ENCODE measurements at regions not wholly inside any gene's neighbourhood (a gene's known extent, or its start where the extent isn't known, plus 50 kb on each side); places are given as distances from the start of the nearest gene placed in this dataset.

GRCh38 chr2:221895366-221896121 is 323.4 kb upstream of the EPHA4 start:
- no peak overlapping the region for H4K8ac ChIP-seq (ENCODE audit: extremely low read depth, insufficient read depth, low read length)
- 0 out of 2 replicates have a peak overlapping the region, but pooled peaks have one; percentile 26 for H3K27ac ChIP-seq (ENCODE audit: low read depth, low read length)
- H4K20me1 ChIP-seq (replicated peaks in 1 of 2; ENCODE audit: control insufficient read depth in 1 of 2, insufficient read depth in 2 of 2, low read length in 2 of 2) = no peaks in the 10 kb centered on the region
- H3K27me3 ChIP-seq (replicated peaks in 1 of 4; ENCODE audit: control insufficient read depth in 3 of 4, extremely low read depth in 1 of 4, insufficient read depth in 3 of 4, low read length in 3 of 4) = no peaks in the 10 kb centered on the region
- peaks cover 0 to 5% (median 2%) of the 10 kb centered on the region in 4 experiments; a peak in 1 of 7 replicates for H3K4me1 ChIP-seq (replicated peaks in 1 of 4; ENCODE audit: control insufficient read depth in 3 of 4, insufficient read depth in 4 of 4, low read length in 3 of 4)
- H2BK15ac ChIP-seq (ENCODE audit: low read length) = no peak overlapping the region
- no peak overlapping the region for H3K4me3 ChIP-seq (ENCODE audit: extremely low read depth in 1 of 4, insufficient read depth in 2 of 4, low read depth in 3 of 4, low read length in 4 of 4)
- H2BK20ac ChIP-seq (ENCODE audit: low read length) = no peak overlapping the region
- H2AK5ac ChIP-seq (ENCODE audit: low read depth, low read length) = no peak overlapping the region
- H3K23me2 ChIP-seq (ENCODE audit: low read depth, low read length) = no peaks in the 10 kb centered on the region
- FAIRE-seq = no peak
- H3K18ac ChIP-seq (ENCODE audit: extremely low read depth, low read length) = no peak overlapping the region
- peaks cover 0 to 3% (median 0%) of the 10 kb centered on the region in 4 experiments; a peak in 2 of 8 replicates for H3K36me3 ChIP-seq (ENCODE audit: control insufficient read depth in 2 of 4, insufficient read depth in 4 of 4, low read length in 3 of 4)
- H3K56ac ChIP-seq (replicated peaks; ENCODE audit: insufficient read length, low read depth, low read length) = no peak overlapping the region
- no peak overlapping the region for H4K91ac ChIP-seq (replicated peaks; ENCODE audit: insufficient read length, low read length)
- no peak for DNase-seq (ENCODE audit: low read depth in 1 of 2, low spot score in 2 of 2)
- H4K5ac ChIP-seq (ENCODE audit: insufficient read length, low read depth, low read length) = no peak overlapping the region
- no peak overlapping the region for H2BK5ac ChIP-seq (ENCODE audit: low read depth, low read length)
- CTCF ChIA-PET (ENCODE audit: partially characterized antibody) = interaction anchor here (1.6 kb wide), 1 partner anchor 19 kb away, joined by 3 read pairs; no protein-coding TSS in a partner anchor
- no peaks in the 10 kb centered on the region for H3K79me1 ChIP-seq (ENCODE audit: low read depth, low read length)
- WGBS, 2 experiments (ENCODE audit: extremely low coverage in 1 of 2, insufficient coverage in 1 of 2, insufficient read length in 1 of 2, insufficient replicate concordance in 2 of 2, low coverage in 1 of 2, low lambda C conversion rate in 2 of 2, missing lambda C conversion rate in 1 of 2) = 87% methylated on average over 10 of the region's 10 CpGs; no CpG with 5 or more reads in 1 of the 2 experiments
- H3K23ac ChIP-seq (ENCODE audit: insufficient read length) = no peak overlapping the region
- H3K79me2 ChIP-seq (ENCODE audit: control insufficient read depth in 1 of 2, insufficient read depth in 2 of 2, low read length in 2 of 2) = no peaks in the 10 kb centered on the region
- H3K4ac ChIP-seq (replicated peaks; ENCODE audit: insufficient read length, low read depth, low read length) = no peak overlapping the region
- no peak overlapping the region for H3K9ac ChIP-seq (replicated peaks in 1 of 4; ENCODE audit: extremely low read depth in 1 of 4, low read depth in 3 of 4, low read length in 3 of 4)
- H3K4me2 ChIP-seq (ENCODE audit: insufficient read depth in 1 of 2, low read depth in 2 of 2, low read length in 2 of 2) = no peak overlapping the region
- no peak overlapping the region for H2BK120ac ChIP-seq (replicated peaks; ENCODE audit: low read depth, low read length)
- no peak overlapping the region for H2AFZ ChIP-seq (ENCODE audit: low read length)
- H3K14ac ChIP-seq (ENCODE audit: insufficient read length) = no peak overlapping the region
- peaks cover 0 to 12% of the 10 kb centered on the region in 2 experiments; a peak in 2 of 4 replicates for H3K9me3 ChIP-seq (ENCODE audit: insufficient read depth in 2 of 2, low read depth in 1 of 2, low read length in 1 of 2)
- no peak overlapping the region for H2BK12ac ChIP-seq (ENCODE audit: low read depth, low read length)
- POLR2A ChIA-PET (ENCODE audit: partially characterized antibody) = no interaction called here
- TF ChIP-seq CBX8 (IDR thresholded peaks at IDR 0.05; ENCODE audit: borderline replicate concordance, low read depth, low read length) (no peak), CHD1 (IDR thresholded peaks at IDR 0.05; ENCODE audit: low read depth, low read length) (no peak), BACH1 (IDR thresholded peaks at IDR 0.05; ENCODE audit: low read length) (no peak), SIRT6 (IDR thresholded peaks at IDR 0.05; ENCODE audit: low read length) (no peak), EP300 (IDR thresholded peaks at IDR 0.05; ENCODE audit: borderline replicate concordance in 1 of 2, low read depth in 2 of 2, low read length in 2 of 2) (no peak), TAF1 (IDR thresholded peaks at IDR 0.05; ENCODE audit: low read depth, low read length) (no peak), TAF7 (optimal IDR thresholded peaks at IDR 0.05; ENCODE audit: borderline replicate concordance, low read depth, low read length) (no peak), ZNF274 (IDR thresholded peaks at IDR 0.05; ENCODE audit: borderline replicate concordance, extremely low read depth, low read length) (no peak), FOSL1 (IDR thresholded peaks at IDR 0.05; ENCODE audit: insufficient read depth, low read depth, low read length) (no peak), E2F6 (IDR thresholded peaks at IDR 0.05) (no peak), SP1 (IDR thresholded peaks at IDR 0.05; ENCODE audit: low read depth, low read length) (no peak)

All from H1 (cell line).